Kidney (tissue), 13 donors: ENCODE measurements at regions not wholly inside any gene's neighbourhood (a gene's known extent, or its start where the extent isn't known, plus 50 kb on each side); places are given as distances from the start of the nearest gene placed in this dataset.

Experiments used
- DNase-seq, 5 donors: peaks; one replicate each; pipeline ENCODE4 v3.0.0-alpha.2; 2013 to 2020
- FAIRE-seq: peaks from 2 replicates; lab custom pipeline; 2012; peaks lifted over from hg19 to GRCh38; lab: Jason Lieb, UNC
- H3K27ac ChIP-seq, 2 donors: one replicate each; pipeline ENCODE4 v1.7.0; 2013; ENCODE audit warnings: low read depth in 2 of 2, low read length in 2 of 2, inconsistent platforms in 1 of 2
- H3K27me3 ChIP-seq: one replicate; pipeline ENCODE4 v1.7.1; 2013; ENCODE audit warnings: low read length, inconsistent platforms; ENCODE audit not compliant: control insufficient read depth, insufficient read depth
- H3K36me3 ChIP-seq, 3 donors: one replicate each; pipeline versions ENCODE4 v1.7.0 to v1.7.1; 2013; ENCODE audit warnings: low read length in 3 of 3, control low read depth in 1 of 3, inconsistent platforms in 1 of 3; ENCODE audit not compliant: insufficient read depth in 3 of 3, control insufficient read depth in 2 of 3
- H3K4me1 ChIP-seq, 3 donors: one replicate each; pipeline versions ENCODE4 v1.7.0 to v1.7.1; 2013; ENCODE audit warnings: low read length in 3 of 3, inconsistent platforms in 1 of 3, low read depth in 1 of 3; ENCODE audit not compliant: control insufficient read depth in 2 of 3, insufficient read depth in 2 of 3
- H3K4me3 ChIP-seq, 3 donors: one replicate each; pipeline versions ENCODE4 v1.7.0 to v1.8.1; 2013; ENCODE audit warnings: low read length in 3 of 3, control low read depth in 1 of 3, inconsistent platforms in 1 of 3
- H3K9ac ChIP-seq, 3 donors: one replicate each; pipeline versions ENCODE4 v1.7.0 to v1.7.1; 2013; ENCODE audit warnings: low read length in 3 of 3, control low read depth in 1 of 3, inconsistent platforms in 1 of 3
- H3K9me3 ChIP-seq, 3 donors: one replicate each; pipeline versions ENCODE4 v1.7.0 to v1.7.1; 2013; ENCODE audit warnings: low read length in 3 of 3, control low read depth in 1 of 3, inconsistent platforms in 1 of 3; ENCODE audit not compliant: control insufficient read depth in 2 of 3, insufficient read depth in 1 of 3
- intact Hi-C: fragments of 100-400 bp; cut with DNase I; formaldehyde crosslinking; loops from one replicate; pipeline ENCODE4 v1.11.1; 2022
- TF ChIP-seq, protein P1 (sequence below): IDR thresholded peaks from 3 replicates; pipeline ENCODE4 v1.5.1; 2012; ENCODE audit warnings: mild to moderate bottlenecking, moderate library complexity, borderline replicate concordance; ENCODE audit not compliant: insufficient read depth; ENCODE audit errors: extremely low read depth
- donor health status: control.
- donor health status: control.
- donor health status: control.
- donor health status: control.
- donor health status: control.
- donor health status: DM: yes; HTN: yes; CAD: no.
- donor health status: Normal renal cell carcinoma (clear cell type).

DNA sequence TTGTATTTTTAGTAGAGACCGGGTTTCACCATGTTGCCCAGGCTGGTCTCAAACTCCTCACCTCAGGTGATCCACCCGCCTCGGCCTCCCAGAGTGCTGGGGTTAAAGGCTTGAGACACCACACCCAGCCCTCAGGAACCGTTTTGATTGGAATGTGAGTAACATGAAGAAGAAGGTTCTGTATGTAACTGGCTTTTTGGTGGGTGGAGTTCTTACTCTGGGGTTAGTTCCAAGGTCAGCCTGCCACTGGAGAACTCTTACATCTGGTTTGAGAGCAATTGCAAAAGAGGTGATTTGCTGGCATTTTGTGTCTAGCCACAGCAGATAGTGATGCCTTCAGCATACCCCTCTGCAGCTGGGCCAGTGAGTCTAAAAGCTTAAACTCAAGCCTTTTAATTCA is 457.8 kb upstream of the VSTM2A start:
- intact Hi-C loops = no loop called here
- no peak for DNase-seq

DNA sequence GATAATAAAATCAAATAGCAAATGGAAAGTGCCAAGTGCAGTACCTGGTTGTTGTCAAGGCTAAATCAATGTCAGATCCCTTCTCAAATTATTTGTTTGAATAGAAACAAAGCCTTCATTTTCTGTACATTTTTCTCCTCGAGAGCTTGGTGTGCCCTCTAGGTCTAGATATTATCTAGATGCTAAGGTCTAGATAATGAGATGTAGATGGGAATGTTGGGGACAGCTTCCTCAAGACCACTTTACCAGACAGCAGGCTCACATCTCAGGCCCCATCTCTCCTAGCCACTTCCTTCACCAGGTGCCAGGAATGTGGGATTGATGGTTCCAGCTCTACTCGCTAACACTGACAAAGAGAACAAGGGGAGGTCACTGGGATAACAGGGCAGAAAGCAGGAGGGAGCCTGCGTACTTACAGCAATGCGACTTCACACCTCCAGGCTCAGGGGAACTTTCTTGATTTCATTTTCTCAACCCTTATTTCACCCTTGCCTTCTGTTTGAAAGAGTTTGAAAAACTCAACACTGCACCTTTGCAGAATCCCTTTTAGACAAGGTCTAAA is 451.4 kb upstream of the VSTM2A start:
- Histone ChIP-seq H3K36me3 (no peaks in the 10 kb centered on the region), H3K4me1 (no peaks in the 10 kb centered on the region), H3K9ac (no peak overlapping the region), H3K4me3 (no peak overlapping the region), H3K27ac (no peak overlapping the region), H3K27me3 (no peaks in the 10 kb centered on the region), H3K9me3 (no peaks in the 10 kb centered on the region)
- intact Hi-C loops = no loop called here
- FAIRE-seq (no peak), DNase-seq (no peak)
- TF ChIP-seq, protein P1, sequence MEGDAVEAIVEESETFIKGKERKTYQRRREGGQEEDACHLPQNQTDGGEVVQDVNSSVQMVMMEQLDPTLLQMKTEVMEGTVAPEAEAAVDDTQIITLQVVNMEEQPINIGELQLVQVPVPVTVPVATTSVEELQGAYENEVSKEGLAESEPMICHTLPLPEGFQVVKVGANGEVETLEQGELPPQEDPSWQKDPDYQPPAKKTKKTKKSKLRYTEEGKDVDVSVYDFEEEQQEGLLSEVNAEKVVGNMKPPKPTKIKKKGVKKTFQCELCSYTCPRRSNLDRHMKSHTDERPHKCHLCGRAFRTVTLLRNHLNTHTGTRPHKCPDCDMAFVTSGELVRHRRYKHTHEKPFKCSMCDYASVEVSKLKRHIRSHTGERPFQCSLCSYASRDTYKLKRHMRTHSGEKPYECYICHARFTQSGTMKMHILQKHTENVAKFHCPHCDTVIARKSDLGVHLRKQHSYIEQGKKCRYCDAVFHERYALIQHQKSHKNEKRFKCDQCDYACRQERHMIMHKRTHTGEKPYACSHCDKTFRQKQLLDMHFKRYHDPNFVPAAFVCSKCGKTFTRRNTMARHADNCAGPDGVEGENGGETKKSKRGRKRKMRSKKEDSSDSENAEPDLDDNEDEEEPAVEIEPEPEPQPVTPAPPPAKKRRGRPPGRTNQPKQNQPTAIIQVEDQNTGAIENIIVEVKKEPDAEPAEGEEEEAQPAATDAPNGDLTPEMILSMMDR = no peak

More for the DNA sequence above, 457.8 kb upstream of the VSTM2A start:
- TF ChIP-seq, protein P1 = no peak
- no peaks in the 10 kb centered on the region for H3K4me1 ChIP-seq
- no peaks in the 10 kb centered on the region for H3K27me3 ChIP-seq
- no peaks in the 10 kb centered on the region for H3K36me3 ChIP-seq
- H3K9me3 ChIP-seq = no peaks in the 10 kb centered on the region
- no peak overlapping the region for H3K27ac ChIP-seq
- FAIRE-seq = no peak
- H3K4me3 ChIP-seq = no peak overlapping the region
- H3K9ac ChIP-seq = no peak overlapping the region

DNA sequence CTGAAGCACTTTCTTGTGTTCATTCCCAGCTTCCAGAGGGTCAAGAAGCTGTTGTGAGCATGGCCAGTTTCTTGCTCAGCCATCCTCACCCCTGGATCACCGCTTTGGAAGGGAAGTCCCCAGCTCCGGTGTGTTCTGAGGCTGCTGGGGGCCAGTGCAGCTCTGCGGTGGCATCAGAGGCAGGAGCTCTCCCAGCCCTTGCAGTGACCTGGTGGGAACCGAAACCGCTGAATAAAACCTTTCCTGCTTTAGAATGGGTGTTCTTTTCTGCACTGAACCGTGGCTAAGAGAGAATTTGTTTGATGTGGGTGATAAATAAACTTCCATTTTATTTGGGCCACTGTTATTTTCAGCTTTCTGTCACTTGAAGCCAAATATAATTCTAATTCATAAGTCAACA is 450.9 kb upstream of the VSTM2A start:
- no peak for DNase-seq
- H3K9me3 ChIP-seq = no peaks in the 10 kb centered on the region
- H3K9ac ChIP-seq = no peak overlapping the region
- TF ChIP-seq, protein P1 = no peak
- H3K27ac ChIP-seq = no peak overlapping the region
- no peak for FAIRE-seq
- H3K27me3 ChIP-seq = no peaks in the 10 kb centered on the region
- H3K4me1 ChIP-seq = no peaks in the 10 kb centered on the region
- no peak overlapping the region for H3K4me3 ChIP-seq
- no peaks in the 10 kb centered on the region for H3K36me3 ChIP-seq
- intact Hi-C loops = no loop called here

DNA sequence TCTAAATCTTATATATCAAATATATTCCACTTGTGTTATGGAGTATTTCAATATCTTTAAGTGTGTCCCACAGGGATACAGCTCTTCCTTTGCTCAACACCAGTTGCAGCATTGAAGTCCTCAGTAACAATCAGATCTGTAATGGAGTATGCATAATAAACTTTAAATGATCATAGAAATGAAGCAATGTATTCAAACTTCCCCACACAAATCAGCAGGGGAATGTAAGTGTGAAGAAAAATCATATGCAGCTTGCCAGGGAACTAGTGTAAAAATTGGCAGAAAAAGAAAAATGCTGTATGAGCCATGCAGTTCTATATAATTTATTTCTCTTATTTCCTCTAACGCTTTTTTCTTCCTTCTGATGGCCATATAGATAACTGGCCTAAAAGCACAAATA is 444.3 kb upstream of the VSTM2A start:
- Histone ChIP-seq H3K9me3 (peaks cover 0 to 2% (median 0%) of the 10 kb centered on the region in 3 donors), H3K27me3 (no peaks in the 10 kb centered on the region), H3K36me3 (no peaks in the 10 kb centered on the region), H3K4me3 (no peak overlapping the region), H3K9ac (no peak overlapping the region), H3K27ac (no peak overlapping the region), H3K4me1 (no peaks in the 10 kb centered on the region)
- FAIRE-seq = no peak
- TF ChIP-seq, protein P1 = no peak
- intact Hi-C loops = no loop called here
- DNase-seq = no peak
